Neural progenitor cell (in vitro differentiated cells): ENCODE measurements at regions not wholly inside any gene's neighbourhood (a gene's known extent, or its start where the extent isn't known, plus 50 kb on each side); places are given as distances from the start of the nearest gene placed in this dataset.

ENCODE experiments used
- CTCF ChIP-seq: fragments of 200-600 bp; sonication (generic); IDR thresholded peaks from 2 replicates; pipeline ENCODE4 v1.5.1; 2017; ENCODE audit warnings: antibody characterized with exemption, mild to moderate bottlenecking
- EZH2phosphoT487 ChIP-seq: fragments of 200-600 bp; sonication (generic); IDR thresholded peaks from 2 replicates; pipeline ENCODE4 v1.6.1; 2017; ENCODE audit warnings: antibody characterized with exemption

DNA sequence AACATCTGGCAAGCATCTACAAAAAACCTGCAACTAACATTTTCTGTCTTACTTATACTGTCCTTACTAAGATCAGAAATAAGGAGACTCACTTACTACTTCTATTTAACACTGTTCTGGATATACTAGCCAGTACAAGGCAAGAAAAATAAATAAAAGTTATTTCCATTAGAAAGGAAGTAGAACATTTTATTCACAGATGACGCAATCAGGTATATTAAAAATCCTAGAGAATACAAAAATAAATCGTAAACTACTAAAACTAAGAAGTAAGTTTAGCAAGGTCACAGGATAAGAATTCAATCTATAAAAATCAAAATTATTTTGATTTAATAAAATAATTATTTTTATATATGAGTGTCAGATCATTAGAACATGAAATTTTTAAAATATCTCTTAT lies 264.6 kb downstream of the BARHL2 start:
- TF ChIP-seq CTCF, result no peak
- TF ChIP-seq EZH2phosphoT487, result no peak
